IMR-90 (cell line): ENCODE measurements at regions not wholly inside any gene's neighbourhood (a gene's known extent, or its start where the extent isn't known, plus 50 kb on each side); places are given as distances from the start of the nearest gene placed in this dataset.

Experiments
- ATAC-seq: fragments of 200-7000 bp; cut with Tn5 transposase; 2 replicates; pipeline ENCODE4 v1.9.1; 2020; ENCODE audit warnings: low read depth, mild to moderate bottlenecking, moderate library complexity
- BruUV-seq: library from RNA; stranded (reverse); fragments of 400-500 nt; replicated peaks from 2 replicates; lab custom pipeline; 2021; lab: Mats Ljungman, UMichigan
- CTCF ChIA-PET: fragments of 300-600 bp; formaldehyde crosslinking; extraction: SDS; loops from one replicate; lab custom pipeline; 2021; ENCODE audit warnings: antibody characterized with exemption; lab: Yijun Ruan, JAX
- POLR2A ChIA-PET: fragments of 300-600 bp; sonication (Branson Sonifier 250); formaldehyde crosslinking; loops from one replicate; lab custom pipeline; 2022; ENCODE audit warnings: antibody characterized with exemption; ENCODE audit not compliant: unreplicated experiment; lab: Charles Lee
- DNase-seq: peaks from one replicate; pipeline ENCODE4 v3.0.0; 2013
- H2AFZ ChIP-seq: replicated peaks from 2 replicates; pipeline ENCODE3; 2013; ENCODE audit warnings: low read length, mild to moderate bottlenecking; ENCODE audit not compliant: poor library complexity
- H2AK5ac ChIP-seq: 2 replicates; pipeline ENCODE4 v1.6.1; 2013; ENCODE audit warnings: low read depth, low read length, inconsistent platforms
- H2AK9ac ChIP-seq: replicated peaks from 2 replicates; pipeline ENCODE3; 2013; ENCODE audit warnings: mild to moderate bottlenecking, low read depth, low read length, moderate library complexity; ENCODE audit not compliant: poor library complexity
- H2BK120ac ChIP-seq: 2 replicates; pipeline ENCODE4 v1.6.1; 2013; ENCODE audit warnings: low read depth, low read length, inconsistent platforms
- H2BK15ac ChIP-seq: 3 replicates; pipeline ENCODE4 v1.6.1; 2013; ENCODE audit warnings: low read depth, low read length, inconsistent platforms
- H2BK20ac ChIP-seq: 2 replicates; pipeline ENCODE4 v1.6.1; 2013; ENCODE audit warnings: low read depth, mild to moderate bottlenecking, inconsistent platforms, low read length, moderate library complexity
- H2BK5ac ChIP-seq: 2 replicates; pipeline ENCODE4 v1.6.1; 2013; ENCODE audit warnings: mild to moderate bottlenecking, low read depth, low read length, inconsistent platforms; ENCODE audit not compliant: poor library complexity, severe bottlenecking
- H3K14ac ChIP-seq: replicated peaks from 2 replicates; pipeline ENCODE4 v1.6.1; 2013; ENCODE audit warnings: low read depth, low read length, inconsistent platforms
- H3K18ac ChIP-seq: 2 replicates; pipeline ENCODE4 v1.6.1; 2013; ENCODE audit warnings: low read depth, low read length, control low read depth
- H3K23ac ChIP-seq: 2 replicates; pipeline ENCODE4 v1.6.1; 2013; ENCODE audit warnings: low read depth, low read length, inconsistent platforms
- H3K27ac ChIP-seq: 2 replicates; pipeline ENCODE4 v1.5.1; 2013; ENCODE audit warnings: mild to moderate bottlenecking, control low read depth, low read length; ENCODE audit not compliant: insufficient read depth
- H3K27me3 ChIP-seq: 2 replicates; pipeline ENCODE4 v1.6.1; 2013; ENCODE audit warnings: low read length; ENCODE audit not compliant: control insufficient read depth, insufficient read depth
- H3K36me3 ChIP-seq: 2 replicates; pipeline ENCODE4 v1.6.1; 2013; ENCODE audit warnings: low read length, mixed read lengths; ENCODE audit not compliant: control insufficient read depth, insufficient read depth
- H3K4ac ChIP-seq: 2 replicates; pipeline ENCODE4 v1.6.1; 2013; ENCODE audit warnings: low read depth, low read length, inconsistent platforms
- H3K4me1 ChIP-seq: 2 replicates; pipeline ENCODE4 v1.6.1; 2013; ENCODE audit warnings: low read length, mixed read lengths; ENCODE audit not compliant: control insufficient read depth, insufficient read depth
- H3K4me2 ChIP-seq: 2 replicates; pipeline ENCODE4 v1.6.1; 2013; ENCODE audit warnings: low read depth, mild to moderate bottlenecking, control low read depth, low read length, moderate library complexity
- H3K4me3 ChIP-seq: 2 replicates; pipeline ENCODE4 v1.5.1; 2013; ENCODE audit warnings: low read depth, mild to moderate bottlenecking, control low read depth, low read length, moderate library complexity; ENCODE audit not compliant: insufficient read depth
- H3K56ac ChIP-seq: 2 replicates; pipeline ENCODE4 v1.6.1; 2013; ENCODE audit warnings: low read length, inconsistent platforms; ENCODE audit not compliant: insufficient read depth; ENCODE audit errors: extremely low read depth
- H3K79me1 ChIP-seq, 2 experiments: 2 replicates each; pipeline ENCODE4 v1.6.1; 2013; ENCODE audit warnings: low read length in 2 of 2, inconsistent platforms in 1 of 2, low read depth in 1 of 2
- H3K9ac ChIP-seq: 2 replicates; pipeline ENCODE4 v1.6.1; 2013; ENCODE audit warnings: low read depth, low read length, control low read depth
- H3K9me1 ChIP-seq: 2 replicates; pipeline ENCODE4 v1.6.1; 2013; ENCODE audit warnings: low read length, inconsistent platforms; ENCODE audit not compliant: insufficient read depth
- H3K9me3 ChIP-seq: 2 replicates; pipeline ENCODE4 v1.6.1; 2013; ENCODE audit warnings: low read length; ENCODE audit not compliant: control insufficient read depth, insufficient read depth
- H4K20me1 ChIP-seq: 2 replicates; pipeline ENCODE4 v1.6.1; 2013; ENCODE audit warnings: low read length, inconsistent platforms; ENCODE audit not compliant: insufficient read depth
- H4K5ac ChIP-seq: 2 replicates; pipeline ENCODE4 v1.6.1; 2013; ENCODE audit warnings: mild to moderate bottlenecking, low read depth, low read length, control low read depth
- H4K8ac ChIP-seq, 2 experiments: 2 replicates each; pipeline ENCODE4 v1.6.1; 2013; ENCODE audit warnings: low read depth in 2 of 2, low read length in 2 of 2, control low read depth in 1 of 2, inconsistent platforms in 1 of 2
- H4K91ac ChIP-seq: 2 replicates; pipeline ENCODE4 v1.6.1; 2013; ENCODE audit warnings: low read depth, low read length, inconsistent platforms; ENCODE audit not compliant: insufficient read depth
- BHLHE40 ChIP-seq: fragments of 150-350 bp; IDR thresholded peaks from 2 replicates; pipeline ENCODE4 v1.6.1; 2016; ENCODE audit warnings: mild to moderate bottlenecking, low read depth, low read length
- CEBPB ChIP-seq: IDR thresholded peaks from 2 replicates; pipeline ENCODE4 v1.6.1; 2012; ENCODE audit warnings: low read depth, low read length, improper control_type of control experiment
- CHD1 ChIP-seq: IDR thresholded peaks from 2 replicates; pipeline ENCODE4 v1.6.1; 2012; ENCODE audit warnings: low read depth, low read length, improper control_type of control experiment
- CTCF ChIP-seq: conservative IDR thresholded peaks from 2 replicates; pipeline ENCODE4 v1.5.1; 2012; ENCODE audit warnings: mild to moderate bottlenecking, low read depth, low read length, improper control_type of control experiment
- ELK1 ChIP-seq: fragments of 150-350 bp; IDR thresholded peaks from 2 replicates; pipeline ENCODE4 v1.6.1; 2016; ENCODE audit warnings: low read depth, mild to moderate bottlenecking, low read length, moderate library complexity, borderline replicate concordance
- FOS ChIP-seq: fragments of 150-350 bp; IDR thresholded peaks from 2 replicates; pipeline ENCODE4 v1.6.1; 2016; ENCODE audit warnings: low read depth, low read length
- MAFK ChIP-seq: IDR thresholded peaks from 2 replicates; pipeline ENCODE4 v1.6.1; 2012; ENCODE audit warnings: low read depth, low read length, improper control_type of control experiment
- MAZ ChIP-seq: IDR thresholded peaks from 2 replicates; pipeline ENCODE4 v1.6.1; 2012; ENCODE audit warnings: low read depth, mild to moderate bottlenecking, low read length, improper control_type of control experiment, moderate library complexity, borderline replicate concordance
- NFE2L2 ChIP-seq: fragments of 150-350 bp; IDR thresholded peaks from 2 replicates; pipeline ENCODE4 v1.6.1; 2016; ENCODE audit warnings: low read depth, mild to moderate bottlenecking, low read length
- POLR2A ChIP-seq: IDR thresholded peaks from 2 replicates; pipeline ENCODE4 v1.6.1; 2012; ENCODE audit warnings: mild to moderate bottlenecking, low read depth, low read length
- RAD21 ChIP-seq: IDR thresholded peaks from 2 replicates; pipeline ENCODE4 v1.6.1; 2012; ENCODE audit warnings: low read length, improper control_type of control experiment
- RCOR1 ChIP-seq: IDR thresholded peaks from 2 replicates; pipeline ENCODE4 v1.6.1; 2012; ENCODE audit warnings: mild to moderate bottlenecking, low read length, improper control_type of control experiment; ENCODE audit not compliant: insufficient replicate concordance
- RFX5 ChIP-seq: IDR thresholded peaks from 2 replicates; pipeline ENCODE4 v1.8.0; 2012; ENCODE audit warnings: low read depth, mild to moderate bottlenecking, low read length, moderate library complexity
- WGBS, 2 experiments: methylation state at CpG; one replicate each; pipeline versions ENCODE4 v1.1.5 to v1.1.7; 2013; ENCODE audit warnings: missing lambda C conversion rate in 2 of 2; ENCODE audit not compliant: insufficient read length in 1 of 2; ENCODE audit errors: extremely low coverage in 2 of 2; 5-methylcytosine and 5-hydroxymethylcytosine counted together
- dilution Hi-C: fragments of 300-500 bp; cut with HindIII; formaldehyde crosslinking; loops from one replicate; pipeline ENCODE4 v1.14.3; 2018; ENCODE audit warnings: low sequenced_read_pairs; ENCODE audit not compliant: unreplicated experiment
- in situ Hi-C: fragments of 300-500 bp; cut with MboI; formaldehyde crosslinking; loops from 3 replicates; pipeline ENCODE4 v1.14.3; 2019; ENCODE audit warnings: low sequenced_read_pairs, inconsistent platforms, mixed read lengths
- intact Hi-C: fragments of 100-400 bp; cut with micrococcal nuclease; formaldehyde crosslinking; loops from 2 replicates; pipeline ENCODE4 v1.10.0; 2022
- TF ChIP-seq, protein P1 (sequence below): fragments of 150-350 bp; IDR thresholded peaks from 2 replicates; pipeline ENCODE4 v1.6.1; 2017; ENCODE audit warnings: mild to moderate bottlenecking, antibody characterized with exemption, low read length, low read depth

- Histone ChIP-seq H3K9ac (no peak overlapping the region), H4K20me1 (no peaks in the 10 kb centered on the region), H2BK5ac (no peak overlapping the region), H2BK15ac (peak overlapping the region; percentile 10; the same call in 1 of the 3 replicates), H3K9me1 (peaks cover 13% of the 10 kb centered on the region), H2BK120ac (peak overlapping the region; percentile 50), H3K36me3 (no peaks in the 10 kb centered on the region), H3K14ac (peak overlapping the region; percentile 57; the same call in 1 of the 2 replicates), H3K27ac (no peak overlapping the region), H2AFZ (no peak overlapping the region), H3K4me2 (no peak overlapping the region), H3K4me3 (no peak overlapping the region), H3K18ac (peak overlapping the region; percentile 47; the same call in 1 of the 2 replicates), H3K23ac (peak overlapping the region; percentile 23; the same call in 1 of the 2 replicates), H3K4ac (peak overlapping the region; percentile 57; the same call in 1 of the 2 replicates), H4K5ac (no peak overlapping the region), H3K79me1 (no peaks in the 10 kb centered on the region), H2AK9ac (no peak overlapping the region), H4K8ac (peak overlapping the region; percentile 9 to 64; a peak in 2 of 4 replicates), H3K56ac (peak overlapping the region; percentile 43; the same call in 1 of the 2 replicates), H2BK20ac (peak overlapping the region; percentile 83), H2AK5ac (peak overlapping the region; percentile 45), H3K27me3 (no peaks in the 10 kb centered on the region), H3K9me3 (no peaks in the 10 kb centered on the region), H4K91ac (peak overlapping the region; percentile 59; the same call in 1 of the 2 replicates), H3K4me1 (peaks cover 15% of the 10 kb centered on the region; the same call in 1 of the 2 replicates)
- in situ Hi-C loops = no loop called here
- DNase-seq = peak; percentile 51
- intact Hi-C loops = no loop called here
- no peak for ATAC-seq
- ChIA-PET POLR2A (no interaction called here), CTCF (no interaction called here)
- 39% methylated on average over 3 of the region's 4 CpGs; no CpG with 5 or more reads in 1 of the 2 experiments for WGBS, 2 experiments
- dilution Hi-C loops = no loop called here
- no TSS peak for BruUV-seq
- TF ChIP-seq CEBPB = no peak
- no peak for TF ChIP-seq FOS
- no peak for TF ChIP-seq ELK1
- TF ChIP-seq BHLHE40 = no peak
- no peak for TF ChIP-seq CHD1
- no peak for TF ChIP-seq POLR2A
- no peak for TF ChIP-seq RAD21
- TF ChIP-seq NFE2L2 = no peak
- no peak for TF ChIP-seq MAZ
- TF ChIP-seq RCOR1 = no peak
- TF ChIP-seq MAFK = no peak
- no peak for TF ChIP-seq CTCF
- TF ChIP-seq, protein P1, sequence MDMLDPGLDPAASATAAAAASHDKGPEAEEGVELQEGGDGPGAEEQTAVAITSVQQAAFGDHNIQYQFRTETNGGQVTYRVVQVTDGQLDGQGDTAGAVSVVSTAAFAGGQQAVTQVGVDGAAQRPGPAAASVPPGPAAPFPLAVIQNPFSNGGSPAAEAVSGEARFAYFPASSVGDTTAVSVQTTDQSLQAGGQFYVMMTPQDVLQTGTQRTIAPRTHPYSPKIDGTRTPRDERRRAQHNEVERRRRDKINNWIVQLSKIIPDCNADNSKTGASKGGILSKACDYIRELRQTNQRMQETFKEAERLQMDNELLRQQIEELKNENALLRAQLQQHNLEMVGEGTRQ = no peak
- TF ChIP-seq RFX5 = no peak
These were observed 191.2 kb upstream of the PREP start for GRCh38 chr6:105593805-105594671.
